Esophagus squamous epithelium (tissue), 5 donors: ENCODE measurements at regions not wholly inside any gene's neighbourhood (a gene's known extent, or its start where the extent isn't known, plus 50 kb on each side); places are given as distances from the start of the nearest gene placed in this dataset.

Experiments used
- DNase-seq: peaks from one replicate; lab custom pipeline; 2025; lab: John Stamatoyannopoulos, UW
- H3K27ac ChIP-seq, 4 donors: fragments of 200-600 bp; sonication (generic); one replicate each; pipeline ENCODE4 v1.5.1; 2016 to 2019; ENCODE audit warnings: mild to moderate bottlenecking in 1 of 4
- H3K27me3 ChIP-seq, 4 donors: fragments of 200-600 bp; sonication (generic); 1 replicate in 3 of 4; 2 replicates in 1 of 4; pipeline versions ENCODE4 v1.5.1 to v1.6.0; 2017 to 2021; ENCODE audit warnings: antibody characterized with exemption in 1 of 4
- H3K36me3 ChIP-seq, 3 donors: fragments of 200-600 bp; sonication (generic); one replicate each; pipeline ENCODE4 v1.5.1; 2016 to 2019
- H3K4me1 ChIP-seq, 3 donors: fragments of 200-600 bp; sonication (generic); one replicate each; pipeline ENCODE4 v1.5.1; 2017 to 2019
- H3K4me3 ChIP-seq, 4 donors: fragments of 200-600 bp; sonication (generic); 1 replicate in 3 of 4; 2 replicates in 1 of 4; pipeline ENCODE4 v1.5.1; 2016 to 2019; ENCODE audit warnings: mild to moderate bottlenecking in 2 of 4, moderate library complexity in 1 of 4
- H3K9me3 ChIP-seq, 3 donors: fragments of 200-600 bp; sonication (generic); one replicate each; pipeline ENCODE4 v1.5.1; 2016 to 2019
- CTCF ChIP-seq, 6 experiments: fragments of 450-650 bp in 4 of 6; fragments of 200-600 bp in 2 of 6; sonication (generic) in 2 of 6; IDR thresholded peaks; one replicate each; pipeline ENCODE4 v1.5.1; 2016 to 2019; ENCODE audit warnings: antibody characterized with exemption in 6 of 6, mild to moderate bottlenecking in 4 of 6, moderate library complexity in 4 of 6
- POLR2A ChIP-seq, 4 donors: fragments of 450-650 bp; IDR thresholded peaks; one replicate each; pipeline ENCODE4 v1.6.1; 2017; ENCODE audit warnings: antibody characterized with exemption in 4 of 4, mild to moderate bottlenecking in 4 of 4, moderate library complexity in 3 of 4
- WGBS, 2 donors: methylation state at CpG; one replicate each; pipeline ENCODE4 v1.1.5; 2018; 5-methylcytosine and 5-hydroxymethylcytosine counted together
- intact Hi-C: fragments of 100-400 bp; cut with DNase I; formaldehyde crosslinking; loops from one replicate; pipeline ENCODE4 v1.15.0; 2022
- donor health status: DM: yes; HTN: yes; CAD: no.

DNA sequence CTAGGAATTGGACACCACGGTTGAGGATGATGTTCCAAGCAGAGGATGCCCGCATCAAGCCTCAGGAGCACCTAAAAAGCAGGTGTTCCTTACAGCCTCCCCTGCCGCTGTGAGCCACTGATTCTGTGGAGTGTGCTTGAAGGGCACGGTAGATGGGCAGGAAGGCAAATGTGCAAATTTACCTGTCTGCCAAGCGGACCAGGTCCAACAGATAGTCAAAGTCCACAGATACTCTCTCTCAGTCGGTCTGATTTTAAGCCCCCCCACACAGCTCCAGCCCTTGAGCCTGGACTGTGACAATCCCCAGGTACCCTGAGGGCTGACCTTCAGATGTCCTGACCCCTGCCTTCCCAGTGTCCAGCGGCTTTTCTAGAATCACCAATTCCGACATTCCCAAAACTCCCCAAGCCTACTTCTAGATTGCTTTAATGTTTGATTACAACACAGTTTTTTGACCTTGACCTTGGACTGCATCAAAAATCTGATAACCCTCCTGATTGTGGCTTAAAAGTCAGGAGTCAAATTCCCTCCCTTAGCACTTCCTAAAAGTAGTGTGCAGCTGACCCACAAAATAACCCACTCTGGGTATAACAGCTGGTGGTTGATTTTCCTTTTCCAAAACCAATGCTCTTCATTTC is 208.8 kb upstream of the NCKAP5 start:
- no peak overlapping the region for H3K4me3 ChIP-seq
- WGBS, 2 donors = 87 to 94% methylated on average over 8 of the region's 8 CpGs
- no peaks in the 10 kb centered on the region for H3K9me3 ChIP-seq
- intact Hi-C loops = no loop called here
- no peaks in the 10 kb centered on the region for H3K27me3 ChIP-seq
- no peak for DNase-seq
- H3K4me1 ChIP-seq = peaks cover 0 to 19% (median 11%) of the 10 kb centered on the region in 3 donors
- H3K27ac ChIP-seq = no peak overlapping the region
- no peaks in the 10 kb centered on the region for H3K36me3 ChIP-seq
- TF ChIP-seq POLR2A (IDR thresholded peaks at IDR 0.05) (no peak), CTCF (IDR thresholded peaks at IDR 0.05) (no peak)

GRCh38 chr2:133777574-133777960 is 209.3 kb upstream of the NCKAP5 start:
- no peak for DNase-seq
- no peak overlapping the region for H3K4me3 ChIP-seq
- no peaks in the 10 kb centered on the region for H3K36me3 ChIP-seq
- H3K27me3 ChIP-seq = no peaks in the 10 kb centered on the region
- no peak for TF ChIP-seq CTCF (IDR thresholded peaks at IDR 0.05)
- no peak for TF ChIP-seq POLR2A (IDR thresholded peaks at IDR 0.05)
- WGBS, 2 donors = 49 to 74% methylated on average over 7 of the region's 7 CpGs
- peaks cover 0 to 19% (median 11%) of the 10 kb centered on the region in 3 donors for H3K4me1 ChIP-seq
- intact Hi-C loops = no loop called here
- no peaks in the 10 kb centered on the region for H3K9me3 ChIP-seq
- H3K27ac ChIP-seq = no peak overlapping the region

DNA sequence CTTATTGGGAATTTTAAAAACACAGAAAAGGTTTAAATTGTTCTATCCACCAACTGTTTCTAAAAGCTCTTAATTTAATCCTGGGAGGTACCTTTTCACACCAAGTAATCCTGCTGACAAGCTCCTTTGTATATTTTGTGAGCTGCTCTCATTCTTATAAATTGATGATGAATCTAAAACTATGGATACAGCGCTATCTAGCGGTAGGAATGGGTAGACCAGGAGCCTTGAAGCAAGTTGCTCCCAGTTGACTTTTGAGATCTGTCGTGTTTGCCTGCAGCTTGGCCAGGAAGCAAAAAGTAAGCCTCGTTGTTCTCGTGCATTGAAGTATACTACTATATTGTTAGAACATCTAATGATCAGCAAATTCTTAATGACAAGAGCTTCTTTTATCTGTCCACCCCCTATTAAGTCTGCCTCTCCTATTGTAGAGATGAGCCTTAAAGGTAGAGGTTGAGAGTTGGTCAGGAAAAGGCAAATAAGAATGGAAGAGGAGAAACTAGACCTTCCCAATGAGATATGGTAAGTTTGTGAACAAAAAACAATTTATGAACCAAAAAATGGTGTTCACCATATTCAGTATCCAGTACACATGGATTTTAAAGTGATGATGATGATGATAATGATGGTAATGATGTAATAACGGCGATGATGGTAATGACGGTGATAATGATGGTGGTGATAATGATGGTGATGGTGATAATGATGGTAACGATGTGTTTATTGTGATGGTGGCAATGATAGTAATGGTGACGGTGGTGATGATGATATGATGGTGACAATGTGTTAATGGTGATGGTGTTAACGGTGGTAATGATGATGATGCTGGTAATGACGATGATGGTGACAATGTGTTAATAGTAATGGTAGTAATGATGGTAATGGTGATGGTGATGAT is 212.1 kb upstream of the NCKAP5 start:
- Histone ChIP-seq H3K4me3 (no peak overlapping the region), H3K36me3 (no peaks in the 10 kb centered on the region), H3K4me1 (peaks cover 0 to under 1% (median 0%) of the 10 kb centered on the region in 3 donors), H3K27me3 (no peaks in the 10 kb centered on the region), H3K9me3 (no peaks in the 10 kb centered on the region), H3K27ac (no peak overlapping the region)
- intact Hi-C loops = no loop called here
- DNase-seq = no peak
- 47 to 48% methylated on average over 12 of the region's 12 CpGs for WGBS, 2 donors
- TF ChIP-seq POLR2A (IDR thresholded peaks at IDR 0.05) (no peak), CTCF (IDR thresholded peaks at IDR 0.05) (peak; percentile 16 to 87 (median 79))

DNA sequence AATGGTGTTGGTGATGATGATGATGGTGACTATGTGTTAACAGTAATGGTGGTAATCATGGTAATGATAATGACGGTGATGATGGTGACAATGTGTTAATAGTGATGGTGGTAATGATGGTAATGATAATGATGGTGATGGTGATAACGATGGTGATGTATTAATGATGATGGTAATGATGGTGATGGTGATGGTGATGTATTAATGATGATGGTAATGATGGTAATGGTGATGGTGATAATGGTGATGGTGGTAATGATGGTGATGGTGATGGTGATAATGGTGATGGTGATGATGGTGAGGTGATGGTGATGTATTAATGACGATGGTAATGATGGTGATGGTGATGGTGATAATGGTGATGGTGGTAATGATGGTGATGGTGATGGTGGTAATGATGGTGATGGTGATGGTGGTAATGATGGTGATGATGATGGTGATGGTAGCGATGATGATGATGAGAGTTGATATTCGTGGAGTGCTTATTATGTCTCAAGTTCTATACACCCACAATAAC is 212.8 kb upstream of the NCKAP5 start:
- TF ChIP-seq CTCF (IDR thresholded peaks at IDR 0.05) (no peak), POLR2A (IDR thresholded peaks at IDR 0.05) (no peak)
- no peak overlapping the region for H3K27ac ChIP-seq
- H3K27me3 ChIP-seq = no peaks in the 10 kb centered on the region
- H3K36me3 ChIP-seq = no peaks in the 10 kb centered on the region
- H3K4me1 ChIP-seq = no peaks in the 10 kb centered on the region
- H3K9me3 ChIP-seq = no peaks in the 10 kb centered on the region
- no peak overlapping the region for H3K4me3 ChIP-seq
- DNase-seq = no peak
- WGBS, 2 donors = 58 to 59% methylated on average over 5 of the region's 5 CpGs
- intact Hi-C loops = no loop called here

DNA sequence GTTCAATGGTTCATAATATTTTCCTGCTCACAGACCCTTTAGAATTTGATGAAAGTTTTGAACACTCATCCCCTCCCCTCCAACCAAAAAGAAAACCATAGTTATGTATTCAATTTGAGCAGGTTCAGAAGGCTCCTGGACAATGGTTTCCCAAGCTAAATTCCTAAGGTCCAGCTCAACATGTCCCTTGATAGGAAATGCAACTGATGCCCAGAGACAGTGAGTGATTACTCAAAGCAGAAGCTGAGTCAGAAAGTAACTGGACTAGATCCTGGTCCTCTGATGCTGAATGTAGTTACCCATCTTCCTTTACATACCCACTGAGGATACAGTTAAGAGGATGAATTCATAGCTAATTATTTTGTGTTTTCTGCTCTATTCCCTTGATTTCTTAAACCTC is 218.9 kb upstream of the NCKAP5 start:
- H3K9me3 ChIP-seq = no peaks in the 10 kb centered on the region
- no peak overlapping the region for H3K4me3 ChIP-seq
- H3K27ac ChIP-seq = no peak overlapping the region
- H3K27me3 ChIP-seq = peaks cover 0 to 5% (median 0%) of the 10 kb centered on the region in 4 donors
- H3K4me1 ChIP-seq = no peaks in the 10 kb centered on the region
- no peaks in the 10 kb centered on the region for H3K36me3 ChIP-seq
- DNase-seq = no peak
- TF ChIP-seq CTCF (IDR thresholded peaks at IDR 0.05) (no peak), POLR2A (IDR thresholded peaks at IDR 0.05) (no peak)
- intact Hi-C loops = no loop called here
